GM23248 (cell line): ENCODE measurements at regions not wholly inside any gene's neighbourhood (a gene's known extent, or its start where the extent isn't known, plus 50 kb on each side); places are given as distances from the start of the nearest gene placed in this dataset.
A peak's percentile ranks its signal among the peaks of the same experiment; 100 is the strongest.

ENCODE experiments used
- DNase-seq: peaks from one replicate; pipeline ENCODE4 v3.0.0-alpha.2; 2015
- H2AFZ ChIP-seq: fragments of 200-600 bp; sonication (generic); 2 replicates; pipeline ENCODE4 v1.6.1; 2016; ENCODE audit warnings: antibody characterized with exemption
- H3F3A ChIP-seq: fragments of 200-600 bp; sonication (generic); 2 replicates; pipeline ENCODE4 v1.6.1; 2016; ENCODE audit warnings: mild to moderate bottlenecking, antibody characterized with exemption, mixed run types; ENCODE audit not compliant: insufficient read depth
- H3K27ac ChIP-seq: fragments of 200-600 bp; sonication (generic); 2 replicates; pipeline ENCODE4 v1.5.1; 2016; ENCODE audit warnings: mild to moderate bottlenecking
- H3K27me3 ChIP-seq: fragments of 200-600 bp; sonication (generic); replicated peaks from 2 replicates; pipeline ENCODE4 v1.6.1; 2016; ENCODE audit warnings: mild to moderate bottlenecking; ENCODE audit not compliant: insufficient read depth
- H3K36me3 ChIP-seq: fragments of 200-600 bp; sonication (generic); 2 replicates; pipeline ENCODE4 v1.6.1; 2016; ENCODE audit warnings: low read depth, mild to moderate bottlenecking
- H3K4me1 ChIP-seq: fragments of 200-600 bp; sonication (generic); 2 replicates; pipeline ENCODE4 v1.6.1; 2016; ENCODE audit warnings: mild to moderate bottlenecking; ENCODE audit not compliant: insufficient read depth
- H3K4me2 ChIP-seq: fragments of 200-600 bp; sonication (generic); one replicate; pipeline ENCODE4 v1.6.1; 2016; ENCODE audit warnings: mild to moderate bottlenecking; ENCODE audit not compliant: unreplicated experiment
- H3K4me3 ChIP-seq: fragments of 200-600 bp; sonication (generic); 2 replicates; pipeline ENCODE4 v1.5.1; 2016; ENCODE audit warnings: mild to moderate bottlenecking
- H3K79me2 ChIP-seq: fragments of 200-600 bp; sonication (generic); 2 replicates; pipeline ENCODE4 v1.6.1; 2016; ENCODE audit warnings: mild to moderate bottlenecking; ENCODE audit not compliant: insufficient read depth
- H3K9ac ChIP-seq: fragments of 200-600 bp; sonication (generic); 2 replicates; pipeline ENCODE4 v1.6.1; 2016; ENCODE audit warnings: mild to moderate bottlenecking
- H3K9me2 ChIP-seq: fragments of 200-600 bp; sonication (generic); 2 replicates; pipeline ENCODE4 v1.6.1; 2016; ENCODE audit warnings: mixed run types, mild to moderate bottlenecking, moderate library complexity; ENCODE audit not compliant: insufficient read depth
- H3K9me3 ChIP-seq: fragments of 200-600 bp; sonication (generic); one replicate; pipeline ENCODE4 v1.6.1; 2017; ENCODE audit warnings: low read depth
- H4K20me1 ChIP-seq: fragments of 200-600 bp; sonication (generic); 2 replicates; pipeline ENCODE4 v1.6.0; 2016; ENCODE audit not compliant: insufficient read depth
- EZH2 ChIP-seq: fragments of 200-600 bp; sonication (generic); IDR thresholded peaks from 2 replicates; pipeline ENCODE4 v1.6.1; 2018; ENCODE audit warnings: antibody characterized with exemption, mild to moderate bottlenecking; ENCODE audit not compliant: insufficient read depth, poor library complexity, severe bottlenecking
- EZH2phosphoT487 ChIP-seq: fragments of 200-600 bp; sonication (generic); IDR thresholded peaks from 2 replicates; pipeline ENCODE4 v1.6.1; 2018; ENCODE audit warnings: antibody characterized with exemption, moderate library complexity, mild to moderate bottlenecking, low read depth; ENCODE audit not compliant: insufficient read depth
- WGBS, 2 experiments: methylation state at CpG; one replicate each; pipeline ENCODE4 v1.1.6; 2015 to 2017; ENCODE audit warnings: low lambda C conversion rate in 2 of 2, low coverage in 1 of 2; ENCODE audit errors: missing lambda C conversion rate in 2 of 2; 5-methylcytosine and 5-hydroxymethylcytosine counted together
- in situ Hi-C: fragments of 300-500 bp; cut with MboI; formaldehyde crosslinking; loops from 2 replicates; pipeline ENCODE4 v1.15.0; 2020

GRCh38 chr6:19637010-19637409, 200.2 kb upstream of the ID4 start:
- no peak overlapping the region for H3K27ac ChIP-seq
- no peaks in the 10 kb centered on the region for H3K27me3 ChIP-seq
- no peaks in the 10 kb centered on the region for H3K9me3 ChIP-seq
- no peak overlapping the region for H2AFZ ChIP-seq
- no peaks in the 10 kb centered on the region for H4K20me1 ChIP-seq
- TF ChIP-seq EZH2 (no peak), EZH2phosphoT487 (no peak)
- in situ Hi-C loops = no loop called here
- H3K36me3 ChIP-seq = no peaks in the 10 kb centered on the region
- no peaks in the 10 kb centered on the region for H3F3A ChIP-seq
- H3K4me3 ChIP-seq = no peak overlapping the region
- 65 to 67% methylated on average over 1 of the region's 1 CpG for WGBS, 2 experiments
- H3K4me1 ChIP-seq = no peaks in the 10 kb centered on the region
- no peak overlapping the region for H3K9ac ChIP-seq
- DNase-seq = no peak
- H3K9me2 ChIP-seq = no peaks in the 10 kb centered on the region
- no peaks in the 10 kb centered on the region for H3K79me2 ChIP-seq
- H3K4me2 ChIP-seq = no peak overlapping the region

GRCh38 chr6:19638931-19639330, 198.2 kb upstream of the ID4 start:
- Histone ChIP-seq H3K27ac (no peak overlapping the region), H2AFZ (no peak overlapping the region), H3K4me3 (no peak overlapping the region), H3K9me3 (no peaks in the 10 kb centered on the region), H3K36me3 (no peaks in the 10 kb centered on the region), H4K20me1 (no peaks in the 10 kb centered on the region), H3K79me2 (no peaks in the 10 kb centered on the region), H3F3A (no peaks in the 10 kb centered on the region), H3K4me1 (no peaks in the 10 kb centered on the region), H3K9ac (no peak overlapping the region), H3K9me2 (no peaks in the 10 kb centered on the region), H3K27me3 (no peaks in the 10 kb centered on the region), H3K4me2 (no peak overlapping the region)
- TF ChIP-seq EZH2 (no peak), EZH2phosphoT487 (no peak)
- DNase-seq = no peak
- WGBS, 2 experiments = 77 to 79% methylated on average over 9 of the region's 9 CpGs
- in situ Hi-C loops = no loop called here

- Histone ChIP-seq H2AFZ (no peak overlapping the region), H4K20me1 (no peaks in the 10 kb centered on the region), H3K27ac (no peak overlapping the region), H3K79me2 (no peaks in the 10 kb centered on the region), H3K9me3 (no peaks in the 10 kb centered on the region), H3K9ac (no peak overlapping the region), H3K4me2 (no peak overlapping the region), H3K36me3 (no peaks in the 10 kb centered on the region), H3K4me1 (no peaks in the 10 kb centered on the region), H3F3A (no peaks in the 10 kb centered on the region), H3K4me3 (no peak overlapping the region), H3K27me3 (no peaks in the 10 kb centered on the region), H3K9me2 (no peaks in the 10 kb centered on the region)
- 85 to 87% methylated on average over 2 of the region's 2 CpGs for WGBS, 2 experiments
- TF ChIP-seq EZH2 (no peak), EZH2phosphoT487 (no peak)
- DNase-seq = no peak
- in situ Hi-C loops = no loop called here
Measured at GRCh38 chr6:19643287-19643686, 193.9 kb upstream of the ID4 start.

GRCh38 chr6:19643713-19644112, 193.5 kb upstream of the ID4 start:
- H3K4me1 ChIP-seq = no peaks in the 10 kb centered on the region
- in situ Hi-C loops = no loop called here
- no peaks in the 10 kb centered on the region for H3K9me3 ChIP-seq
- H3K9me2 ChIP-seq = no peaks in the 10 kb centered on the region
- no peak for DNase-seq
- H3K4me3 ChIP-seq = no peak overlapping the region
- H3K27me3 ChIP-seq = no peaks in the 10 kb centered on the region
- no peaks in the 10 kb centered on the region for H4K20me1 ChIP-seq
- TF ChIP-seq EZH2phosphoT487 = no peak
- TF ChIP-seq EZH2 = no peak
- H2AFZ ChIP-seq = no peak overlapping the region
- H3K79me2 ChIP-seq = no peaks in the 10 kb centered on the region
- H3F3A ChIP-seq = no peaks in the 10 kb centered on the region
- H3K27ac ChIP-seq = no peak overlapping the region
- H3K4me2 ChIP-seq = no peak overlapping the region
- WGBS, 2 experiments = 90 to 95% methylated on average over 2 of the region's 2 CpGs
- no peaks in the 10 kb centered on the region for H3K36me3 ChIP-seq
- no peak overlapping the region for H3K9ac ChIP-seq

DNA sequence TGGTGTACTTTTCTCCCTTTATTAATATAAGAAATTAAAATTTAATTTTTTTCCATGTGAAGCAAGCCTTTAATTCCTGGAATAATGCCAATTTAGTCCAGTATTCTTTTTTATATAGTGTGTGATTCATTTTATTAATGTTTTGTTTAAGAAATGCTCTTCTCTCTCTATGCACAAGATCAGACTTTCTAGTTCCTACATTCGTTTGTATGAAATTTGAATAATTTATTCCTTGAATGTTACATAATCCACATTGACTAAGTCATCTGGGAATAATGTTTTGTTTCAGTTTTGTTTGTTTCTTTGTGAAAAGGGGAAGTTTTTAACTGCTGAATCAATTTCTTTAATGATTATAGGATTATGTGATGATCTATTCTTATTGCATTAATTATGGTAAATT, 181.4 kb upstream of the ID4 start:
- DNase-seq = no peak
- no peaks in the 10 kb centered on the region for H3K79me2 ChIP-seq
- H3K4me2 ChIP-seq = peak overlapping the region; percentile 26
- no peak overlapping the region for H3K27ac ChIP-seq
- 0 out of 2 replicates have a peak overlapping the region, but pooled peaks have one; percentile 8 for H3K4me3 ChIP-seq
- no peaks in the 10 kb centered on the region for H3K4me1 ChIP-seq
- no peaks in the 10 kb centered on the region for H3K36me3 ChIP-seq
- peak overlapping the region; percentile 47; the same call in 1 of the 2 replicates for H2AFZ ChIP-seq
- no peaks in the 10 kb centered on the region for H3K27me3 ChIP-seq
- in situ Hi-C loops = no loop called here
- H3K9me3 ChIP-seq = no peaks in the 10 kb centered on the region
- no peak overlapping the region for H3K9ac ChIP-seq
- TF ChIP-seq EZH2 = no peak
- no peak for TF ChIP-seq EZH2phosphoT487
- H3K9me2 ChIP-seq = no peaks in the 10 kb centered on the region
- no peaks in the 10 kb centered on the region for H4K20me1 ChIP-seq
- WGBS, 2 experiments = 8 to 10% methylated on average over 1 of the region's 1 CpG
- H3F3A ChIP-seq = no peaks in the 10 kb centered on the region
